T-helper 2 cell treated with Interferon-gamma antibody and Interleukin-4, amounts not matched to agents 100 ng/mL and 5 ng/mL, for 36 hours (primary cell): ENCODE measurements at regions not wholly inside any gene's neighbourhood (a gene's known extent, or its start where the extent isn't known, plus 50 kb on each side); places are given as distances from the start of the nearest gene placed in this dataset.

ENCODE experiments used
- intact Hi-C: fragments of 100-400 bp; cut with micrococcal nuclease; formaldehyde crosslinking; loops from one replicate; pipeline ENCODE4 v1.15.1; 2023

DNA sequence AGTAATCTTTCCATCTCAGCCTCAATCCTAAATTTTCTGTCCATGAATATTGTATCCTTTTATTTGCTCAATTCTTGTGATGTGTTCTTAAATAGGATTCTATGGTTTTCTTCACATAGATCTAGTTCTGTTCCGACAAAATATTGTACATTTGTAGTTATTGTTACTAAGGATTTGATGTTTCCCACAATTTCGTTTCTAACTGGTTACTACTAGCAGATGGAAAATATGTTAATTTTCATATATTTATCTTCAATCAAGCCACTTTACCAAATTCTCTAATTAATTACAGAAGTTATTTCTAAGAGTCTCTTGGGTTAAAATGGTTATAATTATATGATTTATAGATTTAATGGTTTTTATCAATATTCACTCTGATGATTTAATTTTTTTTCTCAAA is 60.3 kb downstream of the SEC61B start:
- intact Hi-C loops, result no loop called here

DNA sequence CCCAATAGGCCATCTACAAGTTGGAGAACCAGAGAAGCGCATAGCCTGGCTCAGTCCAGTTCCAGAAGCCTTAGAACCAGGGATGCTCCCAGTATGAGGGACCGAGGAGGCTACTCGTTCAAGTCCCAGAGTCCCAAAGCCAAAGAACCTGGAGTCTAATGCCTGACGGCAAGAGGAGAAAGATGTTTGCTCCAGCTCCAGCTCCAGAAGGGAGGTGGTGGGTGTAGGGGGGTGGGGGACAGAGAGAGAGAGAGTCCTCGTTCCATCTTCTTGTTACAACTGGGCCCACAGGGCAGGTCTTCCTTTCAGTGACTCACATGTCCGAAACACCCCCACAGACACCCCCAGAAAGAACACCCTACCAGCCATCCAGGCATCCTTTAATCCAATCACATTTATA is 63.9 kb downstream of the SEC61B start:
- intact Hi-C loops, result no loop called here

DNA sequence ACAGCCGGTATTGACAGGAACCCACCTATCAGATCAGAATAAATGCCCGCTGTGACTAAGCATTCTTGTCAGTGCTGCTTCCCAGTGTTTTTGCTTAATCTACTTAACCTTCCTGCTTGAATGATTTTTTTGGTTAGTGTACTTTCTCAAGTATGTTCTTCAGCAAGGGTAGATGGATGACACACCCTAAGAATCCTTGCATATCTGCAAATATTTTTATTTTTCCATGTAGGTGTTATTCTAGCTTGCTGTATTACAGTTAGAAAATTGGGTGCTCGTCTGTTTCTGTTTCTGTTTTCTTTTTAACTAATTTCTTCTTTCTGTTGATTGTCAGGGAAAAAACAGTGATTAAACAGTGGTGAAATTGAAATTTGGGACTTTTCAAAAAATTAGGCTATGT is 64.5 kb downstream of the SEC61B start:
- intact Hi-C loops, result no loop called here

DNA sequence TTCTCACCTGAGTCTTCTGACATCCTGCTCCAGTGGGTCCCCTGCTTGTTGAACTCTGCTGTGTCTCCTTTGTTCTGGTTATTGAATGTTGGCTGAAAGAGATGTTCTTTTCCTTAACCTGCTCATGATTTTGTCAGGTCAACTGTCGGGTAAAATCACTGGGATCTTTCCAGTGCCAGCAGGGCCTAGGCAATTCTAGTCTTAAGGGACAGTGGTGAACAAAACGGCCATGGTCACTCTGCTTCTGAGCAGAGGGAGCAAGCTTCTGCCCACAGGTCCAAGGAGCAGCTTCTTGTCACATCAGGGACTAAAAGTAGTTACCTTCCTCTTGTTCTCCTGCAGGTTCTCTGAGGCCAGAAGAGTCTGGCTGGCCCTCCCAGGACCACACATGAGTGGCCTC is 65.6 kb downstream of the SEC61B start:
- intact Hi-C loops, result no loop called here

DNA sequence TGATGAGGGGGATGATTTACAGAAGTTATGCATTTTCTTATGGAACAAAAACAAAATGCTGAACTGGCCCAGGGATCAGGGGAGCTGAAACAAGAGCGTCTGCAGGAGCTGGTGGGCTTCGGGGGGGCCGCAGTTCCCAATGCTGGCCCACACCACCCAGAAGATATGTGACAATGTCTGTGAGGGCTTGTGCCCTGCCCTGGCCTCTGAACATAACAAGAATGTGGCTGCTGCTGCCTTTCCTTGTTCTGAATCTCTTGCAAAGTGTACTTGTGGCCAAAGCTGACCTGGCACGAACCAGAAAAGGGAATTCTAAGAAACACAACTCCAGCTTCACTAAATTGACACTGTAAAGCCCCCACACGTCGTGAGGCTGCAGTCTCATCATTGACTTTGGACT is 66.7 kb downstream of the SEC61B start:
- intact Hi-C loops, result no loop called here

DNA sequence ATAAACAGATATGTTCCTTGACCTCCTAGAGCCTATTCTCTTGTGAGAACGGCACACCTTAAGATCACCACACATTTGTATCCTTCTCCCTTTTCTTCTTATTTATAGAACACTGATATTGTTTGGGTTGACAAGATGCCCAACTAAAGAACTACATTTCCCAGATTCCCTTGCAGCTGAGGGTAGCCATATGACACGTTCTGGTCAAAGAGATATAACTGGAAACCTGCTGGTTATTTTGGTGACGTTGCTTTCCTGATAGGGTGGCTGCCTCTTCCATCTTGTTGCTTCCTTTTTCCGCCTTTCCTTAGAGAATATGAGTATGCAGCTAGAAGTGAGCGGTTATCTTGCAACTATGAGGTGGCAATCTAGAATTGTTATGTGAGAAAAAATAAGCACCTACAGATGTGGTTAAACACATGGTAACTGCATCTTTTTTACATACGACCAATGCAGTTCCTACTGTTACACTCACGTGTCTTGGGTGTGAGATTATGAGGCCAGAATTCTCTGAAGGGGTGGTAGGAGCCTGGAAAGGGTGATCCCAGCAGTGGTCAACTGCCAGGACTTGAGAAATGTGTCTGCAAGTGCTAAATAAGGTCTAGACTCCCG is 72.9 kb downstream of the SEC61B start:
- intact Hi-C loops, result no loop called here

DNA sequence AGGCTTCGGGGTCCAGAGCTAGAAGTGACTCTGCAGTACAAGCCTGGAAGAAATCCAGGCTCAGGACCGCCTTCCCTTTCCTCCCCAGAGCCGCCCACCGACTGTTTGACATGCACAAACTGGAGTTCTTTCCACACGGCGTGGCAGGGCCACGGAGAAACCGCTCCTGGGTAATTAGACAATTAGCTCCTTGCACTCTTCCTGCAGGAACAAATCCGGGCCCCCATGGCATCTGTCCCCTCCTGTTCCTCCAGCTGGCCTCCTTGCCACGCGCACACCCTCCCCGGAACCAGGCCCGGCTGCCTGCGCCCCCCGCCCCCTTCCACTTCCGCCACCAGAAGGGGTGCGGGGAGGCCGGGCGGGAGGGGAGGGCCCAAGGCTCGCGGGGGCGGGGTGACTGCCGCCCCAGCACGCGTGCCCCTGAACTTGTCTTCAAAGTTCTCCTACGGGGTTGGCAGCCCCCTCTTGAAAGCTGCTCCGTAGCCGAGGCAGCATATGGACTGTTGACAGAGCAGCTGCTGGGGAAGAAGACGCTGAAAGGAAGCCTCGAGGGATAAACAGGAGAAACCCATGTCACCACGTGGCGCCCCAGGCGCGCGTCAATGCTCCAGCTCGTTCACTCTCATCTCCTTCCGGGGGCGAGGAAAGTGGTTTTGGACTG is 74.3 kb downstream of the SEC61B start:
- intact Hi-C loops, result no loop called here

DNA sequence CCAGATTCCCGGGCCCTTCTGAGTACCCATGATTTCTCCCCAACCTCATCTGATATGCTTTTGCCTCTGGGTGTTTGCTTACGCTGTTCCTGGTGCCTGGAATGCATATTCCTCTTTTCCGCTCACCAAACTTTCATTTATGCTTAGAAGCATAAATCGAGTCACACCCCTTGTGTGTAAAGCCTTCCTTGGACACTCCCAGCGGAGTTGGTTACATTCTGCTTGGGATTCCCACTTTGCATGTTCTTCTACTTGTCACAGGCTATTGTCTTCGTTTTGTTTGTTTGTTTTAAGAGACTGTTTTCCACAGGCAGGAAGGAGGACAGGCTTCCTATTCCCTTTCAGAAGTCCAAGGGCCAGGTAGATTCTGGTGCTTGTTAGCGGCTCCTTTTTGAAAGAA is 76.5 kb downstream of the SEC61B start:
- intact Hi-C loops, result no loop called here

DNA sequence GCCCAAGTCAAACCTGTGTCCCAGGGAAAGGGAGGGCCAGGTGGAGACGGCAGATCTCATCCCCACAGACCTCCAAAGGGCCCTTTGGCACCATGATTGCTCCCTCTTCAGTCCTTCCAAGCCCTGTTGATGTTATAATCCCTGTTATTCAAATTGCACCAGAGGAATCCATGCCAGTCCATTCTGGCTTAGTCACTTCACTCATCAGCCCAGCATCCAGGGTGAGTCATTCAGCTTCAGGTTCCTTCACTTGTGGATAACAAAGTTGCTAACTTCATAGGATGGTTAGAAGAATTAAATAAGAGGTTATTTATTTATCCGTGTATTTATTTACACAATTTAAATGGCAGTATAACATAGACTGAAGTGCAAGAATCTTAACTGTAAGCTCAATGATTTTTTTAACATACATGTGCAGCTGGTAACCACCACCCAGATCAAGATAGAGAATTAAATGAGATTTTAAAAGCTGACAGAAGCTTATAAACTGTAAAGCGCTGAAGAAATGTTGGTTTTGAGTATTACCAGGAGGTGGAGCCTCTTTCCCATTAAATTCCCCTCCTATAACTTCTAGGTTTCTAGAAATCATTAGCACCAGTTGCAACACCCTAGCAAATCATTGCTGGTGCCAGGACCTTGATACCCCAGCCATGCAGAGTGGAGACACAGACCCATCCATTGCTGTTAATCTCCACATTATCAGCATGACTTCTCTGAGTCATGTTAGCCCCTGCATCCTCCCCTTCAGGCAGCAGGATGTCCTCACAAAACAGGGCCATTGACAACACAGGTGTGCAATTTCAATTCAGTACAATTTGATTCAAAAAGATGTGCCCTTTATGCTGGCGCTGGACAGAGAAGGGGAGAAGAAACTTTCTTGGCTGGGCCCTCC is 77.4 kb downstream of the SEC61B start:
- intact Hi-C loops, result no loop called here

DNA sequence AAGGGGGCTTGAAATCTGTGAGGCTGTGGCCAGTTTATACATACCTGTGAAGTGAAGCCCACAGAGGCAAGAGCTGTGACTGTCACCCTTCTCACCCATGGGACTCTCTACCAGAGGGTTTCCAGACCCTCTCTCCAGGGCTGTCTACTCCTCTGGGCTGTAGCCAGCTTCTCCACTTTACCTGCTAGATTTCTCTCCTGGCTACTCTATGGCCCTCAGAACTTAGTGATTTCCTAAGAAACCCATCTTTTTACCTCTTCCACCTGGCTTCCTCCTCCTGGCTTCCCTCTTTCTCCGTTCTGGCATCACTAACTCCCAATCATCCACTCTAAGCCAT is 78.0 kb downstream of the SEC61B start:
- intact Hi-C loops, result no loop called here

DNA sequence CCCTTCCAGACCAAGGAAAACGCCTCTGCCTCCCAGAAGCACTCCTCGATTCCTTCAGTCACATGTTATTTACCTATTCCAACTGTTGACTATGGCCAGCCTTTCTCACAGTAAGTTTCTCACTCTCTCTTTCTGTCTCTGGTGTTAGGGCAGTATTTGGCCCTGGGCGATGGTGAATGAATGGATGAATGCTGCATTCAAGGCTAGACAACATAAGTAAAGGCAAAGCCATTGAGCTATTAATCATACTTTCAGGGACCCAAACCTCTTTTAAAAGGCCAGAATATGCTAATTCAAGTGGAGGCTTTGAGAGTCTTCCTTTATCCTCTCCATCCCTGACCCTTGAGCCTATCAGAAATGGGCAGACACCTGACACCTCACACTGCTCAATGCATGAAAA is 78.5 kb downstream of the SEC61B start:
- intact Hi-C loops, result no loop called here

DNA sequence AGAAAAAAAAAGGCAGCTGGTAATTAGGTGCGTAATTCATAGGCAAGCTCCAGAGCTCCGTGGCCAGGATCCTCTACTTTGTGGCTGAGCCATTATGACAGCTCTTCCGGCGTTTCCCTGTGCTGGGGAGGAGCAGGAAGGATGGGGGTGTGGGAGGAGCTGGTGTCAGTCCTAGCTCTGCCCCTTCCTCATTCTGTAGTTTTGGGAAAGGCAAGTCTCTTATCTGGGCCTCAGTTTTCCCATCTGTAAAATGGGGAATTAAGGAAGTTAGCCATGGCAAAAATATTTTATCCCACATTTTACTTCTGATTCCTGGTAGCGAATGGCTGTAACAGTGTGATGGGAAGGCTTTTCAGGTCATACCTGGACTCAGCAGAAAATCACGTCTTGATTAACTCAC is 81.1 kb downstream of the SEC61B start:
- intact Hi-C loops, result no loop called here

DNA sequence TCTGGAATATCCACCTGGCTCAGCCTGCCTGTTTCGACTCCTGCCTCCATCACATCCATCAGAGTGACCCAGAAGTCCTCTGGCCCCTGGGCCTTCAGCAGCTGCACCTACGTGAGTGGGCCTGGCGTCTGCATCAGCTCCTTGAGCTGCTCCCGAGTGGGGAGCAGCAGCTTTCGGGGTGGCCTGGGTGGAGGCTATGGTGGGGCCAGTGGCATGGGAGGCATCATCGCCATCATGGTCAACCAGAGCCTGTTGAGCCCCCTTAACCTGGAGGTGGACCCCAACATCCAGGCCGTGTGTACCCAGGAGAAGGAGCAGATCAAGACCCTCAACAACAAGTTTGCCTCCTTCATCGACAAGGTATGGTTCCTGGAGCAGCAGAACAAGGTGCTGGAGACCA is 83.0 kb downstream of the SEC61B start:
- intact Hi-C loops, result no loop called here

DNA sequence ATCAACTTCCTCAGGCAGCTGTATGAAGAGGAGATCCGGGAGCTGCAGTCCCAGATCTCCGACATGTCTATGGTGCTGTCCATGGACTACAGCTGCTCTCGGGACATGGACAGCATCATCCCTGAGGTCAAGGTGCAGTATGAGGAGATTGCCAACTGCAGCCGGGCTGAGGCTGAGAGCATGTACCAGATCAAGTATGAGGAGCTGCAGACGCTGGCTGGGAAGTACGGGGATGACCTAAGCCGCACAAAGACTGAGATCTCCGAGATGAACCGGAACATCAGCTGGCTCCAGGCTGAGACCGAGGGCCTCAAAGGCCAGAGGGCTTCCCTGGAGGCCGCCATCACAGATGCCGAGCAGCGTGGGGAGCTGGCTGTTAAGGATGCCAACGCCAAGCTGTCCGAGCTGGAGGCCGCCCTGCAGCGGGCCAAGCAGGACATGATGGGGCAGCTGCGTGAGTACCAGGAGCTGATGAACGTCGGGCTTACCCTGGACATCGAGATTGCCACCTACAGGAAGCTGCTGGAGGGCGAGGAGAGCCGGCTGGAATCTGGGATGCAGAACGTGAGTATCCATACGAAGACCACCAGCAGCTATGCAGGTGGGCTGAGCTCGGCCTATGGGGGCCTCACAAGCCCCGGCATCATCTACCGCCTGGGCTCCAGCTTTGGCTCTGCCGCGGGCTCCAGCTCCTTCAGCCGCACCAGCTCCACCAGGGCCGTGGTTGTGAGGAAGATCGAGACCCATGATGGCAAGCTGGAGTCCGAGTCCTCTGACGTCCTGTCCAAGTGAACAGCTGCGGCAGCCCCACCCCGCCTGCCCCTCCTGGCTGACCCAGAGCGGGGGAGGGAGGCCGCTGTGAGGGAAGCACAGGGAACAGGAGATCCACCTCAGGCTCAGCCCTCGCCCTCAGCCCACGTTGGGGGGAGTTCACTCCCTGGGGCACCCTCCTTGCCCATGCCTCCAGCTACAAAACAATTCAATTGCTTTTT is 84.0 kb downstream of the SEC61B start:
- intact Hi-C loops, result no loop called here

DNA sequence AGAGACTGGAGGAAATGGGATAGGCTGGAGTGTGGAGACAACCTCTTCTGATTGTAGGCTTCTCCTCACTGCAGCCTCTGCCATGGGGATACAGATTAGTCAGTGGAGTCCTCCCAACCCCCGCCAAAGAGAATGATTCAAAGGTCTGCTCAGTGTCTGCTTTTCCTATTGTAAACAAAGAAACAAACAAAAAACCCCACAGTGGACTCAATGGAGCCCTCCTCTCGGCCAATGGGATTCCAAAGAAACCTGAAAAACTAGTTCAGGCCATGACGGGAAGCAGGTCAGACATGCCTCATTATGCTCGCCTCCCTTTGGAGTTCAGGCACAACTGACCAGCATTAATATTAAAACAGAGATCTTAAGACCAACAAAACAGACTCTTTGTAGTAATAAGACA is 85.8 kb downstream of the SEC61B start:
- intact Hi-C loops, result no loop called here

DNA sequence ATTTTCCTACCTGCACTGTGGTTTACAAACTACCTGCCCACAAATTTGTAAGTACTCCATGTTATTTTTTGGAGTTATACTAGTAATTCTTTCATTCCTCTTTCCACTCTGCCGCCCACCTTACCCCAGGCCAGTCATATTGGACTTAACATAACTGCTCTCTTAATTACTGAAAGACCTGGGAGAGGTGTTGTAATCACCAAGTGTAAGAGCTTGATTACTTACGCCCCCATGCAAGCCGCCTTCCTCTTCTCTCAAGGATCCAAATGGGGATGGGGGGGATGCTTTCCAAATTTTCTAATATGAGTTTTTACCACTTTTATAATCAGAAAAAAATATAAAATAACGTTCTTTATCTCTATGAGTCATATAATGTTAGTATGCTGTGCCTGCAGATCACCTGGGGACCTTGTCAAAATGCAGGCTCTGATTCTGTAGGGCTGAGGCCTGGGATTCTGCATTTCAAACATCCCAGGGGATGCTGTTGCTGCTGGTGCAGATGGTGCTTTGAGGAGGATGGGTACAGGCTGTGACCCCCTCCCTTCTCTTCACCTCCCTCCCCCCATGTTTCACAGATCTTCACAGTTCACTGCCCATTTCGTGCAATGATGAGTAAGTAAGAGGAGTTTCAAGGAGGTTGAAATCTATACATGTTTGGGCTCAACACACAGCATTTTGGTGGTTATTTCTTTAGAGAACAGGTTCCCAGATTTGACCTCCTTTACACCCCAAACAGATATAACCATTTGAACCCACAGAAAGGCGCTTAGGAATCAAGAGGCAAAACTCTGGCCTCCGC is 87.3 kb downstream of the SEC61B start:
- intact Hi-C loops, result no loop called here

DNA sequence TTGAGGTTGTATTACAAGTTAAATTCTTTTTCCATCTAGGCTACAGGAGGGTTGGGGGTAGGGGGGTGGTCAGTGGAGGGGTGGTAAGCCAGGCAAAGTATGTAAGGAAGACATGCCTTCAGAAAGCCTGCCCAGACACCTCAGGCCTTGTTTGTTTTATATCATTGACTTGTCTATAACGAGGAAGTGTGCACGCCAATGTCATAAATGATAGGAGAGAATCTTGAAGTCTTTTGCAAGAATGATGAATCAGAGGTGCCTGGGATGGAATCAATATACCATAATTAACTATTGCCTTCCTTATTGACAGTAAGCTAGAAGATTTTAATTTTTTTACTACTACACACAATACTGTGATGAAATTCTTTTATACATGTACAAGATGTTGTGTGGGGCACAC is 90.7 kb downstream of the SEC61B start:
- intact Hi-C loops, result no loop called here

DNA sequence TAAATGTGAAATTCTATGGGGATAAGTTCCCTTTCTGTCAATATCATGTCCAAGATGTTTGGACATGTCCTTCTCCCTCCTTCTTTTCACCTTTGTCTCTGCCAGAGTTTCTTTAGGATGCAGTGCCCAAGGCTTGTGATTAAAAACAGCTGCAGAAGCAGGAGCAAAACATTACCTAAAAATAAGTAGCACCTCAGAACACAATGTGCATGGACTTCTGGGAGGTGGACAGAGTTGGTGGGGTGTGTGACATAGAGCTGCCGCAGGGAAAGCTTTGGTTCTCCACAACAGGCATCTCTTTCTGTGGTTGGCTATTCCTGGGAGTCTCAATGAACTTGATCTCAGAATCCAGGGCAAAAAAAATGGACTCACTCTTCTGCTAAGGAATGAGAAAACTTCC is 97.0 kb downstream of the SEC61B start:
- intact Hi-C loops, result no loop called here

DNA sequence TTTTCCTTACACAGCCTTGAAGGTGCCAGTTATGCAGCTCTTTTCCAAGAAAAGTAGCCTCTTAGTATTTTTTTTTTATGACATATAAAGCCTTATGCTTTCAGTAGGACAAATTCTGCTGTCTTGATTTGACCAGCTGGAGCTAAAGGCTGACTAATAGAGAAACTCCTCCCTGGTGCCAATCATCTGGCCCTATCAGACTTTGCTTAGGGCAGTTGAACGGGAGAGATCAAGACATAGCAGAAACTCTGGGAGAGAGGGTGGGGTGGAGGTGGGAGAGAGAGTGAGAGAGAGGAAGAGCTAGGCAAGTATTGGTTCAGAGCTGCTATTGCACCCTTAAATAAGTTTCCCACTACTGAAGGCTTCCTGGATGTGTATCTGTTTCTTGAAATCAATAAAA is 100.2 kb downstream of the SEC61B start:
- intact Hi-C loops, result no loop called here

DNA sequence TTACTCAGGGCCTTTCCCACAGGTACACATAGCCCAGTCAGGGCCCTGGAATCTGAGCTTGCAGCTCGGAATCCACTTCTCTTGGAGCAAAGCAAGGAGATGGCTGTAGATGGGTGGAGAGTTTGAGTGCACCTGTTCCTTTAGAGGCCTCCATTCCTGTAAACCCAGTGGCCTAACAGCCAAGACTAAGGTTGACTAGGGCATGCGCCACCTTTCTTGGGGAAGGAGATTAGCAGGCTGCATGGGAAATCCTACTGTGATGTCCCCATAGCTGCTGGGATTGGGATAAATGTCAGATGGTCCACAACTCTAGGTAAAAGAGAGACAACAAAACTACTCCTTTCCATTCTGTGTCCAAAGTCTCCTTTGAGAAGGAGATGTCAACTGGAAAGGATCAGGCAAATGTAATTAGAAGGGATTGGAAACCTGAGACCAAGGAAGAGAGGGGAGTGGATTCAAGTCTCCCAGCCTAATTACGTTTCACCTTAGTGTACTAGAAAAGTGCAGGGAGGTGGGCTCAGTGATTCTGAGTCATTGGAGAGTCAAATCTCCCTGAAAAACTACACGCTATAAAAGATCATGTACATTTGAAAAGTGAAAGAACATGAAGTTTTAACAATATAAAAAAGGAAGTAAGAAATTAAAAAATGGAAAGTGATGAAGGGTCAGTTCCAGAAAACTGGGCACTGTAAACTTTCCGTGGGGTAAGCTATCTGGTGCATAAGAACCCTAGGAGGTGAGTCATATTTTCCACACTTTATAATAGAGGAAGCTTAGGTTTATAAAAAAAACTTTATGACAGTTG is 104.2 kb downstream of the SEC61B start:
- intact Hi-C loops, result no loop called here
